ENCODE measurements at regions not wholly inside any gene's neighbourhood (a gene's known extent, or its start where the extent isn't known, plus 50 kb on each side); places are given as distances from the start of the nearest gene placed in this dataset.

DNA sequence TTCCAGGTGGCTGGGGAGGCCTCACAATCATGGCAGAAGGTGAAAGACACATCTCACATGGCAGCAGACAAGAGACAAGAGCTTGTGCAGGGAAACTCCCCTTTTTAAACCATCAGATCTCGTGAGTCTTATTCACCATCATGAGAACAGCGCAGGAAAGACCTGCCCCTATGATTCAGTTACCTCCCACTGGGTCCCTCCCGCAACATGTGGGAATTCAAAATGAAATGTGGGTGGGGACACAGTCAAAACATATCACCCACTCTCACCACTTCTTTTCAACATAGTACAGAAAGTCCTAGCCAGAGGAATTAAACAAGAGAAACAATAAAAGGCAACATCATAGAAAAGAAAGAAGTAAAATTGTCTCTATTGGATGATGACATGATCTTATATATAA lies 223.4 kb upstream of the SLC24A2 start:
- no peak for TF ChIP-seq CTCF (IDR thresholded peaks at IDR 0.05)
- TF ChIP-seq POLR2AphosphoS5 (IDR thresholded peaks at IDR 0.05), result no peak

All from suprapubic skin (tissue), 3 donors.